Endothelial cell (in vitro differentiated cells): ENCODE measurements at regions not wholly inside any gene's neighbourhood (a gene's known extent, or its start where the extent isn't known, plus 50 kb on each side); places are given as distances from the start of the nearest gene placed in this dataset.

Source experiments
- DNase-seq: peaks from one replicate; pipeline ENCODE4 v3.0.0; 2021; ENCODE audit warnings: low spot score
- H3K27ac Mint-ChIP-seq: one replicate; pipeline ENCODE4 v1.8.0; 2021; ENCODE audit warnings: mixed read lengths, inconsistent platforms; ENCODE audit not compliant: unreplicated experiment
- H3K27me3 Mint-ChIP-seq: one replicate; pipeline ENCODE4 v1.8.0; 2021; ENCODE audit warnings: mild to moderate bottlenecking, moderate library complexity, mixed read lengths, inconsistent platforms; ENCODE audit not compliant: unreplicated experiment
- H3K36me3 Mint-ChIP-seq: one replicate; pipeline ENCODE4 v1.8.0; 2021; ENCODE audit warnings: mild to moderate bottlenecking, low read depth, mixed read lengths, inconsistent platforms; ENCODE audit not compliant: unreplicated experiment
- H3K4me1 Mint-ChIP-seq: one replicate; pipeline ENCODE4 v1.8.0; 2021; ENCODE audit warnings: mild to moderate bottlenecking, mixed read lengths, inconsistent platforms; ENCODE audit not compliant: unreplicated experiment
- H3K4me3 Mint-ChIP-seq: one replicate; pipeline ENCODE4 v1.8.0; 2021; ENCODE audit warnings: mild to moderate bottlenecking, mixed read lengths, inconsistent platforms; ENCODE audit not compliant: unreplicated experiment
- H3K9me3 Mint-ChIP-seq: one replicate; pipeline ENCODE4 v1.8.0; 2021; ENCODE audit warnings: mixed read lengths, inconsistent platforms; ENCODE audit not compliant: unreplicated experiment
- CTCF ChIP-seq: fragments of 200-600 bp; sonication (generic); IDR thresholded peaks from one replicate; pipeline ENCODE4 v1.5.0; 2021; ENCODE audit warnings: antibody characterized with exemption; ENCODE audit not compliant: unreplicated experiment

GRCh38 chr5:125149110-125149509, 402.7 kb upstream of the ZNF608 start:
- no peak for TF ChIP-seq CTCF
- DNase-seq, result no peak
- Mint-ChIP-seq H3K27me3 (no peaks in the 10 kb centered on the region), H3K4me1 (peaks cover 10% of the 10 kb centered on the region), H3K9me3 (no peaks in the 10 kb centered on the region), H3K4me3 (no peak overlapping the region), H3K36me3 (no peaks in the 10 kb centered on the region), H3K27ac (no peak overlapping the region)

DNA sequence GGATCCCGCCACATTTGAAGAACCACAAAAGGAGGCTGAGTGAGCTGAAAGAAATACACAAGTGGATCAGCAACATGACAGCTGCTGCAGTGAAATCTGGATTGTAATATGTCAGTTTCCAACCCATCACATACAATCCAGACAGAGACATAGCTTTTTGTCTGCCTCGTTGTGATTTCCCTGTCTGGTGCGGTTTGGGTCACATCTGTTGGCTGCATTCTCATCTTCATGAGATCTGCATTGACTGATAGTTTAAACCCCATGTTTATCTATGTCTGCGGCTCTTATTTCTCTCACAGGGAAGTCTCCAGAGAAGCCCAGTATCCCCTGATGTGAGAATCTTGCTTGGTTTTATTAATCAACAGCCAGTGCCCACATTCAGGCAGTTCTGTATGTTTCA, 403.1 kb upstream of the ZNF608 start:
- H3K27ac Mint-ChIP-seq, result no peak overlapping the region
- H3K4me1 Mint-ChIP-seq, result peaks cover 10% of the 10 kb centered on the region
- no peak for DNase-seq
- no peaks in the 10 kb centered on the region for H3K27me3 Mint-ChIP-seq
- no peak for TF ChIP-seq CTCF
- H3K9me3 Mint-ChIP-seq, result no peaks in the 10 kb centered on the region
- no peaks in the 10 kb centered on the region for H3K36me3 Mint-ChIP-seq
- no peak overlapping the region for H3K4me3 Mint-ChIP-seq

DNA sequence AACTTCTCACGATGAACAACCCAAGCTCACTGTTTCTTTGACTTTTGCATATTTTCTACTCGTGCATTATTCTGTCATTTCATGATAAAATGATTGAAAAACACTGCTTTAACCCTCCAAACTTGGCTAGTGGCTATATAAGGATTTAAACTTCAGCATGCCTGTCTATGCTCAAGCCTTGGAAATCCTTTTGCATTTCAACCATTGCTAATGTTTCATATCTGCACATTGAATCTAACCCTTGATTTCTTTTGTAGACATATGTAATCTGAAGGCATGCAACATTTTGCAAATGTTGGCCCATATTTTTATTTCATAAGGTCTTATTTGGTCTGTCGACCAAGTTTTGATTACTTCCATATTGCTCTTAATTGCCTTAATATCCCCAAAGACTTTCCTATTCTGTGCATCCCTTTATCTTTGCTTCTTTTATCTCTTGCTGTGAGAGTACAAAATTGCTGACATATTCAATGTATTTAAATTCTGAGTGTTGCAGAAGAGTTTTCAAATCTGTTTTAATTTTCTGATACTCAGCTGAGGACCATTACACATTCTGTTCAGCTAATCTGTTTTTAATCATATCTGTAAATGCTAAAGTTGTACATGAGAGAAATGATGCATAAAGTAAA, 403.7 kb upstream of the ZNF608 start:
- H3K4me3 Mint-ChIP-seq, result no peak overlapping the region
- TF ChIP-seq CTCF, result no peak
- H3K36me3 Mint-ChIP-seq, result no peaks in the 10 kb centered on the region
- peaks cover 10% of the 10 kb centered on the region for H3K4me1 Mint-ChIP-seq
- no peaks in the 10 kb centered on the region for H3K27me3 Mint-ChIP-seq
- DNase-seq, result no peak
- no peaks in the 10 kb centered on the region for H3K9me3 Mint-ChIP-seq
- no peak overlapping the region for H3K27ac Mint-ChIP-seq

DNA sequence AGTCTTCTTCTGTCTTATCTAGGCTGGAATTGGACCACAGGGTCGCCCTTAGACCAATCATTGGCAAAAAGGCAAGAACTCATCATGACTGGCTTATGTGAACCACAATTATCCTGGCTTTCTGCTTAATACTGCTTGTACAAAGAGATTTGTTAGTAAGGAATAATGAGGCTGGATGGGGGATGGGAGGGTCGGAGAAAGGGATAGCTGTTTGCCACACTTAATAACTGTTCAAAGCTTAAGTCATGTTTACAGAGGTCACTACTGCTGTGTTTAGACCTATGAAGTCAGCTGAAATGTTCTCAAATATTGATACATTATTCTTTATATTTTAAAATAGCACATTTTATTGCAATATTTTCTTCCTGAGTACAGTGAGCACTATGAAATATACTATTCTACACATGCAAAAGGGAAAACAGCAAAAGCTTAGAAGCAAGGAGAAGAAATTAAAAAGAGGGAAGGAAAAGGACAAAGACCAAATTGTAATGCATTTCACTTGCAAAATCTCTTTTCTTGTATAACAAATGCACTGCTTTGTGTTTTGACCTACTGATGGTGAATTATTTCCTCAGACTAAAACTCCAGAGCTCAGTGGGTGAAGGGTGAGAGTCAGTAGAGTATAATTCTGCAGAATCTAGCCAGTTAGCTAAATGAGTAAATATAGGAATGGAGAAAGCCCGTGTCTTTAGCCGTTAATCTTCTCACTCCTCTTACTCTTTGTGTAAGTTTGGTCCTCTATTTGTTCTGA, 404.9 kb upstream of the ZNF608 start:
- no peaks in the 10 kb centered on the region for H3K9me3 Mint-ChIP-seq
- peaks cover 10% of the 10 kb centered on the region for H3K4me1 Mint-ChIP-seq
- no peak overlapping the region for H3K4me3 Mint-ChIP-seq
- no peak for TF ChIP-seq CTCF
- H3K27ac Mint-ChIP-seq, result no peak overlapping the region
- H3K27me3 Mint-ChIP-seq, result no peaks in the 10 kb centered on the region
- no peak for DNase-seq
- H3K36me3 Mint-ChIP-seq, result no peaks in the 10 kb centered on the region

GRCh38 chr5:125152044-125152443, 405.6 kb upstream of the ZNF608 start:
- no peak overlapping the region for H3K4me3 Mint-ChIP-seq
- DNase-seq, result no peak
- peaks cover 10% of the 10 kb centered on the region for H3K4me1 Mint-ChIP-seq
- H3K9me3 Mint-ChIP-seq, result no peaks in the 10 kb centered on the region
- H3K36me3 Mint-ChIP-seq, result no peaks in the 10 kb centered on the region
- H3K27ac Mint-ChIP-seq, result no peak overlapping the region
- H3K27me3 Mint-ChIP-seq, result no peaks in the 10 kb centered on the region
- TF ChIP-seq CTCF, result no peak
